Memory B cell (primary cell): ENCODE measurements at regions not wholly inside any gene's neighbourhood (a gene's known extent, or its start where the extent isn't known, plus 50 kb on each side); places are given as distances from the start of the nearest gene placed in this dataset.

ENCODE experiments used
- ATAC-seq: fragments of 150-1000 bp; cut with Tn5 transposase; 2 replicates; pipeline ENCODE4 v1.10.0; 2021; ENCODE audit warnings: low read depth, mild to moderate bottlenecking, moderate library complexity
- DNase-seq, 2 donors: peaks; one replicate each; pipeline ENCODE4 v3.0.0; 2022; ENCODE audit warnings: low spot score in 2 of 2
- H3K27ac Mint-ChIP-seq: one replicate; pipeline ENCODE4 v1.8.0; 2022; ENCODE audit warnings: mild to moderate bottlenecking, moderate library complexity, mixed read lengths
- H3K27me3 Mint-ChIP-seq: one replicate; pipeline ENCODE4 v1.8.0; 2022; ENCODE audit warnings: mixed read lengths
- H3K36me3 Mint-ChIP-seq: one replicate; pipeline ENCODE4 v1.8.0; 2022; ENCODE audit warnings: mild to moderate bottlenecking, mixed read lengths
- H3K4me1 Mint-ChIP-seq: one replicate; pipeline ENCODE4 v1.8.0; 2022; ENCODE audit warnings: mixed read lengths
- H3K4me3 Mint-ChIP-seq: one replicate; pipeline ENCODE4 v1.8.0; 2022; ENCODE audit warnings: mild to moderate bottlenecking, moderate library complexity, mixed read lengths
- H3K9me3 Mint-ChIP-seq: one replicate; pipeline ENCODE4 v1.8.0; 2022; ENCODE audit warnings: mixed read lengths

DNA sequence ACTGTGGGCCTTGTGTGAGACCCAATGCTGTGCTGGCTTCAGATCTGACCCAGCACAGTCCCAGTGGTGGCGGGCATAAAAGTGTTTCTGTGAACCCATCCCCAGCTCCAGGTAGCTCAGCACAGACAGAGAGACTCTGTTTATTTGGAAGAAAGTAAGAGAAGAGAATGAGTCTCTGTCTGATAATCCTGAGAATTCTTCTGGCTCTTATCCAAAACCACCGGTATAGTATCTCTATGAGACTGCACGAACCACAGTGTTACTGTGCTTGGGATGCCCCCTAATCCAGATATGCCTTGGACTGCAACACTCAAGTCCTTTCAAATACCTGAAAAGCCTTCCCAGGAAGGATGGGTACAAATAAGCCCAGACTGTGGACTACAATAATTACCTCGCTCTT, 1660.8 kb upstream of the ACO1 start:
- DNase-seq (no peak), ATAC-seq (no peak)
- Mint-ChIP-seq H3K4me1 (no peaks in the 10 kb centered on the region), H3K36me3 (no peaks in the 10 kb centered on the region), H3K27me3 (no peaks in the 10 kb centered on the region), H3K27ac (no peak overlapping the region), H3K4me3 (no peak overlapping the region), H3K9me3 (peaks cover 1% of the 10 kb centered on the region)

- no peak for ATAC-seq
- Mint-ChIP-seq H3K9me3 (peaks cover 2% of the 10 kb centered on the region), H3K27ac (no peak overlapping the region), H3K27me3 (no peaks in the 10 kb centered on the region), H3K4me3 (no peak overlapping the region), H3K4me1 (no peaks in the 10 kb centered on the region), H3K36me3 (no peaks in the 10 kb centered on the region)
- DNase-seq = no peak
These were observed 1652.4 kb upstream of the ACO1 start for GRCh38 chr9:30732060-30732459.

- Mint-ChIP-seq H3K27me3 (no peaks in the 10 kb centered on the region), H3K36me3 (no peaks in the 10 kb centered on the region), H3K4me1 (no peaks in the 10 kb centered on the region), H3K9me3 (peaks cover 3% of the 10 kb centered on the region), H3K4me3 (no peak overlapping the region), H3K27ac (no peak overlapping the region)
- DNase-seq = no peak
- ATAC-seq = no peak
These were observed 1639.6 kb upstream of the ACO1 start for GRCh38 chr9:30744871-30745270.

DNA sequence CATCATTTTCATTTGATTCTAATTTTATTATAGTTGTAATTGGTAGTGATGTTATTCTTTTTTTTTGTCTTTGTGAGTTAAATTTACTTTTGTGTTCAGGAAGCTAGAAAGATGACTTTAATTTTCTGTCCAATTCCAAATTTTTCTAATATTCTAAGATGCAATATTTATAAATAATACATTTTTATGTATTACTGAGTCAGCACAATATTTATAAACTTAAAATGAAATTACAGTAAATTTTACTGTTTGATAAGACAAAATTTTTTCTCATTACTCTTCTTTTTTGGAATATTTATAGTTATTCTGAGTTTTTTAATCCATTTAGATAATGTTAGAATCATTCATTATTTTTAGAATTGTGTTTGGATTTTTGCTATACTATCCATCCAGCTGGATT, 1637.9 kb upstream of the ACO1 start:
- no peak overlapping the region for H3K27ac Mint-ChIP-seq
- H3K4me1 Mint-ChIP-seq = no peaks in the 10 kb centered on the region
- no peak overlapping the region for H3K4me3 Mint-ChIP-seq
- DNase-seq (no peak), ATAC-seq (no peak)
- H3K36me3 Mint-ChIP-seq = no peaks in the 10 kb centered on the region
- H3K27me3 Mint-ChIP-seq = no peaks in the 10 kb centered on the region
- H3K9me3 Mint-ChIP-seq = peaks cover 3% of the 10 kb centered on the region

- H3K36me3 Mint-ChIP-seq = no peaks in the 10 kb centered on the region
- H3K4me3 Mint-ChIP-seq = no peak overlapping the region
- no peak for ATAC-seq
These were observed 1626.7 kb upstream of the ACO1 start for GRCh38 chr9:30757723-30758122.

GRCh38 chr9:30758726-30759446, 1625.6 kb upstream of the ACO1 start:
- H3K9me3 Mint-ChIP-seq = peaks cover 1% of the 10 kb centered on the region
- DNase-seq (no peak), ATAC-seq (no peak)
- H3K36me3 Mint-ChIP-seq = no peaks in the 10 kb centered on the region
- no peaks in the 10 kb centered on the region for H3K27me3 Mint-ChIP-seq
- no peaks in the 10 kb centered on the region for H3K4me1 Mint-ChIP-seq
- no peak overlapping the region for H3K4me3 Mint-ChIP-seq
- H3K27ac Mint-ChIP-seq = no peak overlapping the region

More at GRCh38 chr9:30757723-30758122, 1626.7 kb upstream of the ACO1 start:
- DNase-seq = no peak
- Mint-ChIP-seq H3K27ac (no peak overlapping the region), H3K9me3 (peaks cover 1% of the 10 kb centered on the region), H3K27me3 (no peaks in the 10 kb centered on the region), H3K4me1 (no peaks in the 10 kb centered on the region)

DNA sequence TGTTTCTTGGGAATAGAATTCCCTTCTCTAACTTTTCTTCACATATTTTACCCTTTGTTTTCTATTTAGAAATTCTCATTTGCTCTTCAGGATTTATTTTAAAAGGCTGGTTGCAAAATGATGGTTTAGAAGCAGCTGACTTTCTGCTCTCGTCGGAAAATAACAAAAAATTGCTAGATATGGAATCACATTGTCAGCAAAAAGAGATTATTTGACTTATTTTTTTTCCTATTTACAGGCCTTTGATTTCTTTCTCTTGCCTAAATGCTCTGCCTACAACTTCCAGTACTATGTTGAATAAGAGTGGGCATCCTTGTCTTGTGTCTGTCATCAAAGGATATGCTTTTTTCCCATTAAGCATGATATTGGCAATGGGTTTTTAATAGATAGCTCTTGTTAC, 1619.1 kb upstream of the ACO1 start:
- ATAC-seq (no peak), DNase-seq (no peak)
- Mint-ChIP-seq H3K4me3 (no peak overlapping the region), H3K9me3 (no peaks in the 10 kb centered on the region), H3K27ac (no peak overlapping the region), H3K4me1 (no peaks in the 10 kb centered on the region), H3K27me3 (no peaks in the 10 kb centered on the region), H3K36me3 (no peaks in the 10 kb centered on the region)

- no peak overlapping the region for H3K4me3 Mint-ChIP-seq
- ATAC-seq = no peak
- H3K4me1 Mint-ChIP-seq = no peaks in the 10 kb centered on the region
- H3K27ac Mint-ChIP-seq = no peak overlapping the region
- H3K27me3 Mint-ChIP-seq = no peaks in the 10 kb centered on the region
- no peaks in the 10 kb centered on the region for H3K9me3 Mint-ChIP-seq
- no peak for DNase-seq
- no peaks in the 10 kb centered on the region for H3K36me3 Mint-ChIP-seq
These were observed 1613.2 kb upstream of the ACO1 start for GRCh38 chr9:30771163-30771708.

DNA sequence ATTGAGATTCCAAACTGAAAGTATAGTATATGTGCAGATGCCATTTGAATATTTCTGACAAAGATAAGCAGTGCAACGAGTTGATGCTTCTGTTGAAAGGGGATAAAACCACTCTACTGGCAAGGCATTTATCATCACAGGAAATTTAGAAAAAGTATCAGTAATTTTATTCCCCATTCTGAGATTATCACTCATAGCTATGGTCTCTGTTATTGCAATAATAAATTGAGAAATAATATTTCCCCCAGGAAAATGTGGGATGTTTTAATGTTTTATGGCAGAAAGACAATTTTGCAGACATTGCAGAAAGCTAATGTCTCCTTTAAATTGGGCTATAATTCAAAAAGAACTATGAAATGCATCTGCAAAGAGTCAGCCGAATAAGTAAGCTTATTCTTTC, 1612.7 kb upstream of the ACO1 start:
- ATAC-seq (no peak), DNase-seq (no peak)
- H3K4me1 Mint-ChIP-seq = no peaks in the 10 kb centered on the region
- no peak overlapping the region for H3K27ac Mint-ChIP-seq
- H3K4me3 Mint-ChIP-seq = no peak overlapping the region
- no peaks in the 10 kb centered on the region for H3K9me3 Mint-ChIP-seq
- H3K36me3 Mint-ChIP-seq = no peaks in the 10 kb centered on the region
- H3K27me3 Mint-ChIP-seq = no peaks in the 10 kb centered on the region

- Mint-ChIP-seq H3K27me3 (no peaks in the 10 kb centered on the region), H3K9me3 (no peaks in the 10 kb centered on the region), H3K27ac (no peak overlapping the region), H3K4me1 (no peaks in the 10 kb centered on the region), H3K36me3 (no peaks in the 10 kb centered on the region), H3K4me3 (no peak overlapping the region)
- ATAC-seq (no peak), DNase-seq (no peak)
These were observed 1611.0 kb upstream of the ACO1 start for GRCh38 chr9:30773427-30773826.

- Mint-ChIP-seq H3K27me3 (no peaks in the 10 kb centered on the region), H3K4me3 (no peak overlapping the region), H3K4me1 (no peaks in the 10 kb centered on the region), H3K27ac (no peak overlapping the region), H3K9me3 (no peaks in the 10 kb centered on the region), H3K36me3 (no peaks in the 10 kb centered on the region)
- ATAC-seq = no peak
- no peak for DNase-seq
These were observed 1610.1 kb upstream of the ACO1 start for GRCh38 chr9:30774326-30774725.

DNA sequence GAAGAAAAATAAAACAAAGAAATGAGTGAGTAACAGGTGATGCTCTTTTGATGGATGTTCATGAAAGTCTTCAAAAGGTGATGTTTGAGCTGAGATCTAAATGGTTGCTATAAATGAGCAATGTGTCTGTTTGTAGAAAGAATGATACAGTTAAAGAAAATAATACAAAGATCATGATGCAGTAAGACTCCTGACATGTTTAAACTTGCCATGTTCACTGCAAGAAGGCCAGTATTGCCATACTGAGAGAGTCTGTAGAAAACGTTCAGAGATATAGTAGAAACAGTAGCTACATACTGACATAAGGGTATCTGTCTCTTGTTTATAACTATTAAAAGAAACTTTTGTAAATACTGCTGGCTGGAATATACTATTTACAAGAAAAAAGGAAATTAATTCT, 1609.2 kb upstream of the ACO1 start:
- Mint-ChIP-seq H3K27me3 (no peaks in the 10 kb centered on the region), H3K9me3 (no peaks in the 10 kb centered on the region), H3K36me3 (no peaks in the 10 kb centered on the region), H3K4me1 (no peaks in the 10 kb centered on the region), H3K27ac (no peak overlapping the region), H3K4me3 (no peak overlapping the region)
- ATAC-seq (no peak), DNase-seq (no peak)

- no peak for DNase-seq
- Mint-ChIP-seq H3K27ac (no peak overlapping the region), H3K9me3 (peaks cover 2% of the 10 kb centered on the region)
These were observed 1587.7 kb upstream of the ACO1 start for GRCh38 chr9:30796764-30797163.

GRCh38 chr9:30799527-30800101, 1584.8 kb upstream of the ACO1 start:
- Mint-ChIP-seq H3K4me1 (no peaks in the 10 kb centered on the region), H3K27me3 (no peaks in the 10 kb centered on the region), H3K36me3 (no peaks in the 10 kb centered on the region), H3K4me3 (no peak overlapping the region), H3K27ac (no peak overlapping the region), H3K9me3 (peaks cover 2% of the 10 kb centered on the region)
- no peak for ATAC-seq
- DNase-seq = no peak

More at GRCh38 chr9:30796764-30797163, 1587.7 kb upstream of the ACO1 start:
- ATAC-seq = no peak
- no peak overlapping the region for H3K4me3 Mint-ChIP-seq
- no peaks in the 10 kb centered on the region for H3K27me3 Mint-ChIP-seq
- no peaks in the 10 kb centered on the region for H3K36me3 Mint-ChIP-seq
- no peaks in the 10 kb centered on the region for H3K4me1 Mint-ChIP-seq

DNA sequence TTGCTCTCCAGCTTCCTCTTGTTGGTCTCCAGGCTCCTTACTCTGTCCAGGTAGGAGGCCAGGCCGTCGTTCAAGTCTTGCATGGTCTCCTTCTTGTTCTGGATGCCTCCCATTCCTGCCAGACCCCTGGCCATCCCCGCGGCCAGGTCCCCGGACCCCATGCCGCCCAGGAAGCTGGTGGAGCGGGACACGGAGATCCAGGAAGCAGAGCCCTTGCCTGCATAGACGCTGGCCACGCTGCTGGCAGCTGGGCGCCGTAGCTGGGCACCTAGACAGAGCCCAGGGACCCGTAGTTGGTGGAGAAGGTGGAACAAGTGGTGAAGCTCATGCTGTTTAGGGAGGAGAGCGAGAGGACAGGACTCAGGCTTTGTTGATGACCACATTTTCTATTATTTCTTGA, 1584.0 kb upstream of the ACO1 start:
- H3K4me3 Mint-ChIP-seq = no peak overlapping the region

More for the DNA sequence above, 1584.0 kb upstream of the ACO1 start:
- ATAC-seq (no peak), DNase-seq (no peak)
- peaks cover 2% of the 10 kb centered on the region for H3K9me3 Mint-ChIP-seq
- H3K27ac Mint-ChIP-seq = no peak overlapping the region
- no peaks in the 10 kb centered on the region for H3K4me1 Mint-ChIP-seq
- no peaks in the 10 kb centered on the region for H3K36me3 Mint-ChIP-seq
- no peaks in the 10 kb centered on the region for H3K27me3 Mint-ChIP-seq
